LoVo (cell line): ENCODE measurements at regions not wholly inside any gene's neighbourhood (a gene's known extent, or its start where the extent isn't known, plus 50 kb on each side); places are given as distances from the start of the nearest gene placed in this dataset.

Experiments
- DNase-seq: peaks from one replicate; pipeline ENCODE4 v3.0.0-alpha.2; 2016; ENCODE audit warnings: low spot score

DNA sequence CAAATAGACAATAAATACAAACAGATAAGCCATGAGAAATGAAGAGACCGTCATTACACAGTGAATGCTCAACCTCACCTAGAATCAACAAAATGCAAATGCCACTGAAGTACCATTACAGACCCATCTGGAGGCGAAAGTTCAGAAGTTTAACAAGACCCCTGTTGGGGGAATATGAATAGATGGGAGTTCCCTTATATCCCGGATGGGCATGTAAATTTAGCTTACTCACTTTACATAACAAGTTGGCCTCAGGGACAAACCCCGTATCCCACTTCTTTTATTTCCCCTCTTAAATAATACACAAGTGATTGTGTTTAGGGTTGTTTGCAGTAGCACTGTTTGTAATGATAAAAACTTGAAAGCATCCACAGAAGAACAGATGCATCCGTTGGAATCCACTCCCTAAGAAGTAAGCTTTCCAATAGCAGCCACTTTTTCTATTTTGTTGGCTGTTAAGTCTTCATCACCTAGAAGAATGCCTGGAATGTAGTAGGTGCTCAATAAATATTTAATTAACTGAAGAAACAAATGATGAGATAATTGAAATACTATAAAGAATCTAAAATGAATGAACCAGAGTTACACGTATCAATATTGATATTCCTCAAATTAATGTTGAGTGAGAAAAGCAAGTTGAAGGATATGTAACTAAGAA lies 1076.3 kb upstream of the TENM3 start:
- no peak for DNase-seq

DNA sequence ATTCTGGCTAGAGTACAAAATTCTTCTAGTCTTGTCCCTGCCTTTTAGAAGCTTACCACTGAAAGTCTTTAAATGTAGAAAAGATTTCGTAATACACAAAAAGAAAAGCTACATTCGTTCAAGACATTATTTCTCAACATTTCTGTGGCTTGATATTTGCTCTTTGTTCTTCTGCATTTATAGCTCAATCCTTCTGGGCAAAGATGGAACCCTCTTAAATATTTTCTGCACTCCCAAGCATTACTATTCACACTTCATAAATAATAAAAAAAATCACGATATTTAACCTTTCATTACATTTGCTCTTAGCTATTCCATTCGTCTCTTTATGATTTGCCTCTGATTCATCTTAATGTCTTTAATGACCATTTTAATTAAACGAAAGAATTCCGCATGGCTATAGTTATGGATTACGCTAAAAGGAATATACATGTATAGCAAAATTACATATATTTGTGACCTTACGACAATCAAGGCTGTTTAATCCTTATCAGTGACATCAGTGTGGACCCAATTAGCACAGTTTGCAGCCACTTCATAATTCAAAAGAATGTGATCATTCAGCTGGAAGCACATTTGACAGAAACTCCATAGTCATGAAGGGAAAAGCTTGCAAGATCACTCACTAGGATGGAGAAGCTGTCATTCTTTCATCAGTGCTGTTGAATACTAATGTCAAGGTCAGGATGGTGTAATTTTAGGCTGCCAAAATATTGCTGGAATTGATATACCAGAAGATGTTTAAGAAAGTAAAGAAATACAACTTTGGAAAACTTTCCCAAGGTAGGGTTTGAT lies 1075.0 kb upstream of the TENM3 start:
- no peak for DNase-seq

DNA sequence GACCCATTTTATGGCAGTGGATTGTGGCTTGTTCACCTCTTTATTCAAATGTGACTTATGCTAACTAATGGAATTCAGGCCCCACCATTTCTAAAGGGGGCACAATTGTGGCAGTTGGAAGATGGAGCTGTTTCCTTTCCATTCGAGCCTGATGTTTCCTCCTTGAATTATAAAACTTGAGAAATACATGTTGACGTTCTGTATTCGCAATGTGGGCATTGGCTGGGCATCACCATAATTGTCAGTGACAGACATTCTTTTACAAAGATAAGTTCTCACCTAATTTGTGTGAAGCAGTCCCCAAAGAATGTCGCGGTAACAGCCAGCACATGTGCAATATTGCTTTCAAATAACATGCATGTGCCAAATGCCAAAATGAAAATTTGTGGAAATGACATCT lies 1070.2 kb upstream of the TENM3 start:
- DNase-seq = no peak

DNA sequence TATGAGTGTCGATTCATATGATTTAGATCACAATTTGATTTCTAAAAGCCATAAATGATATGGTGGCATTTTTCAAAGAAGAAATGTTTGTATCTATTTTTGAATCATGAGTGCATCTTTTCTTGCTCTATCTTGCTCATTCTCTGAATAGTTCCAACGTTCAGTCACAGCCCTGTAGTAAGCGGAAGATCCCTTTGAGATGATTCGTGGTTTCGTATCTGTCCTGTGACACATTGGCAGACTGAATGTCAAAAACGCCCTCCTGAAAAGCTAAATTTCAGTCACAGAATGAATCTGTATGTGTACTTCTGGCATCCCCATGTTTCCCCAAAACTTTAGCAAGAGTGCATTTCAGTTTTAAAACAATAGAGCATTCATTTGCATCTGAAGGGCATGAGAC lies 1066.9 kb upstream of the TENM3 start:
- DNase-seq = no peak

DNA sequence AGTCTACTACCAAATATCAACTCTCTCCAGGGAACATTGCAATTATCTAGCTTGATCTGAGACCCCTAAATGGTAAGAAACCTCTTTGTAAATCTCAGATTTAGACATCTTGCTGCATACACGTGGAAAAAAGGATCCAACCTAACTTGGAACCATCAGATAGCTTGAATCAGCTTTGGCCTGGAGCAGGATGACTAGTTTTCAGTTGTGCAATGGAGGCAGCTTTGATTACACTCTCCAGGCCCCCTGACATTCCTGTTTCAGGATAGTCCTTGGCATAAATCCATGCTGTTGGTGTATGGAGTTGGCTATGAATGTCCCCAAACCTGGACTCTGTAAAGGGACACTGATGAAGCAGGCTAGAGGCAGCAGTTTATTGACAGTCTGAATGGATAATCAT lies 1061.9 kb upstream of the TENM3 start:
- DNase-seq = no peak

DNA sequence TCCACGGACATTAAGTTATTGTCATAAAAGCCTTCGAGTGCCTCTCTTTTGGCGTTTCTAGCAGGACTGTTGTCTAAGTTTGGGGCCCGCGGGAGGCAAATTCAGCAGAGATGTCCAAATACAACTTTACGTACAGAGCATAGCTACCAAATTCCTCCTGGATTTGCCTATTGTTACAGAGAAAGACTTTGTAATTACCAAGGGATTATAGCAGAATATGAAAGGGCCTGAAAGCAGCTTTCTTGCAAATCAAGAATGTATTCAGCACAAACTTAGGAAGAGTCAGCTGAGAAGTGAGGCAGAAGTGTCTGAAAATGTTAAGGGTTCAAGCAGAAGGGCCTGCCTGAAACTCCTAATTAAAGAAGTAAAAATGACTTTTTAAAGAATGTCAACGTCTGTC lies 1053.5 kb upstream of the TENM3 start:
- DNase-seq = no peak

DNA sequence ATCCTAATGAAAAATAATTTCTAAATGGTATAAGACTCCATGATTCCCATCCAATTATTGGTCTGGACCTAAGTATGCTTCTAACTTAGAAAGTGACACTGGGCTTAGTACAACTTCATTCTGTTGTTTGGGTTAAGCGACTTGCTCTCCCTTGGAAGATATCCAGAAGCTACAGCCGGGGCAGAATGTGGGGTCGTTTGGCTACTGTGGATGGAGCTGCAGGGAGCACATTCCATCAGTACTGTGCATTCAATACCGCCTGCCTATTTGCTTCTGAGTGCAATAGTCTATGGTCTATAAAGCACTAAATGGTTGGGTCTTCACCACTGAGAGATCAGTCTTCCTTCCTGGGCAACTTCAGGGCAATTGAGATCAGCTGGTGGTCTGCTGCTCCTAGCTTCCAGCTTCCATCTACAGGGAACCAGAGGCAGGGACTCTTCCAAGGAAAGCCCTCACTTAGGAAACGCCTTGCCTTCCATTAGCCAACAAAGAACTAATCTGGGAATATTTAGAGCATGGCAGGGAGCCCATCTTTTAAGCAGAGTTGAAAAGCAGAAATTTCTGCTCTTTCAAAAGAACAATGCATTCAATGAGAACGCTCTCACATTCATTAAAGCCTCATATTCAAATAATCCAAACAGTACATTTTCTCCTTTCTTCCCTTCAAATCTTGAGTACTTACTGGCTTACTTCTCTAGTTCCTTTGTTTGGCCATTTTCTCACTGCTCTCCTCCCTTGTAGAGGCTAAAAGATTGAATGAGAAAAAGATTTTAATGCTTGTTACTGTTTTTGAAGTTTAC lies 1049.9 kb upstream of the TENM3 start:
- no peak for DNase-seq

DNA sequence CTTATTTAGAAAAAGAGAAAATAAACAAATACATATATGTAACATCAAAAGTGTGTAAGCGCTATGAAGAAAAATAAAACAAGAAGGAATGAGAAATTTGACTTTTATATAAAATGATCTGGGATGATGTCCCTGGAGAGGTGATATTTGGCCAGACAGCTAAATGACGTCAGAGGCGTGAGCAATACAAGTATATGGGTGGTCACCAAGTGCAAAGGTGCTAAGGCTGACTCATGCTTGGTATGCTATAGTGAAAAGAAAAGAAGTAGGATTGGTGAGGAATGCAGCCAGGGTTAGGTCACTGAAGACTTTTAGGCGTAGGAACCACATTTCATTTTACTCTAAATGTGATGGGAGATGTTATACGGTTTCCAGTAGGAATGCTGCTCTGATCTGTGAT lies 1049.1 kb upstream of the TENM3 start:
- no peak for DNase-seq

DNA sequence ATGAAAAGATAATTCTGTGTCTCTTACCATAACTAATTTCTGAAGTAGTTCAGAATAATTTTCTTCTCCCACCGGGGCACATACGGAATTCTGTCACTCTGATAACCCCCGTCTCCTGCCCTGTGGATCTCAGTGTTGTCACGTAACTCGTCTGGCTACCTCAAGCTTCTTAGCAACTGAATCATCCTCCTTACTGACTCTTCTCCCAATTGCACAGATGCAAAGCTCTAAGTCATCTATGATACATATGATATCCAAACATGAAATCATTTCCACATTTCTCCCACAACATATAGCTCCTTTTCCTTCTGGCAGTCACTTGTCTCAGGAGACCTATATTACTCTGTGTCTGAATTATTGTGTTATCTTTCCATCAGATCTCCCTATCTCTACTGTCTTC lies 1043.1 kb upstream of the TENM3 start:
- DNase-seq = no peak

DNA sequence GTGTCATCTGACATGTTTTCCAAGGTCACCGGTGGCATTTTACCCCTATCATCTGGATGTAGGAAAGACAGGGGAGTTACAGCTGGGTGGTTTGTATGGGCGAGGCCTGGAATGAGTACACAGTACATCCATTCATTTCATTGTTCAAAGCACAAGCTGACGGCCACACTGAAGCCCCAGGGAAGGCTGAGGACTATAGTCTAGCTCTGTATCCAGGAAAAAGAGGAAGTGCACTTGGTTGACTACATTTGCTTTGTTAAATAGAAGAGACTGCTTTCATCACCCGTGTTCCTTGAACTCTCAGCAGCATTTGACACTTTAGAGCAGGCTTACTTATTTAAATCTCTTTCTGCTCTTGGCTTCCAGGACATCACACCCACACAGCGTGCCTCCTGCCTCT lies 1041.0 kb upstream of the TENM3 start:
- DNase-seq = no peak

DNA sequence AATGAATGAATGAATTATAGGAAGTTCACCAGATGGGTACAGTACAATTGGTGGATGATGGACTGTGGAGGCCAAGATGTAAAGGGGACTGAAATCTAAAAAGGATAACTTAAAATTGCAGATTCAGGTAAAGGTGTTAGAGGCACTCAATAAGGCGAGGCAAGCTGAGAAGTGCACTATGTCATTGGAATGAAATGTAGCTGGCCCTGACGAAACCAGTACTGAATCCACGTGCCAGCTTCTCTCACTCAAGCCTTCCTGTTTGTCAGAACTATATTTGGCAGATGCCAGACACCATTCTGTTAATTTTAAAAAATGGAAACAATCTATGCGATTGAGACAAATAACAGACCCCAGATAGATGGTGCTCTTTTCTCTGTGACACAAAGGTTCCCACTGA lies 1039.1 kb upstream of the TENM3 start:
- DNase-seq = no peak

DNA sequence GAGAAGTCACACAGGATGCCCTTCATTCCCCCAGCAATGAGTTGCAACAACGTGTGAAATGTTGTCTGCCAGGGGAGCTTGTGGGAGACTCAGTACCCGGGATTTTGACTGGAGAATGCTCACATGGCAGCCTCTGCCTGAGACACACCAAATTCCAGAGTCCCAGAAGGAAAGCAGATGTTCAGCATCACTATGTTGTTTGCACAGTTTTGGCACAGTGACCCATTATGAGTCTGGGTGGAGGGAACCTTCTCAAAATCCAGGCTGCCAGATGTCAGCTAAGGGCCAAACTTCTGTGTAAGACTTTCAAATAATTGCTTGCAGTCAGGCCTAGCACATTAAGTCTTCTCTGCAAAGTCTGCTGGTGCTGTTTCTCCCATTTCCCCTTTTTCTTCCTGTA lies 1029.7 kb upstream of the TENM3 start:
- no peak for DNase-seq

DNA sequence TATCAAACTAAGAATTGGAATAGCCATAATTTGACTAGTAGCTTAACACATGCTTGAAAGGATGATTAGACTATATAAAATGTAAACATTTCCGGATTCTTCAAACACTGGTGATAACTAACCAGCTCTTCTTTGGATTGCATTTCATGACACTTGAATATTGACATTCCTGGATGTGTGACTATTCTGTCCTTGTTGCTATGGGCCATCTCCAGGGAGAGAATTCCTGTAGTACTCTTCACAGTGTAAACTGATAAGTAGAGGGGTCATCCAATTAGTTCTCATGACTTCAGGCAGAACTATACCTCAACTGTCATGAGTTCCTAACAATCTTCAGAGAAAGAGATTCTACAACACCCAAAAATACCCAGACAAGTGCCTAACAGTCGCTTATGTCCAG lies 1026.7 kb upstream of the TENM3 start:
- DNase-seq = no peak

DNA sequence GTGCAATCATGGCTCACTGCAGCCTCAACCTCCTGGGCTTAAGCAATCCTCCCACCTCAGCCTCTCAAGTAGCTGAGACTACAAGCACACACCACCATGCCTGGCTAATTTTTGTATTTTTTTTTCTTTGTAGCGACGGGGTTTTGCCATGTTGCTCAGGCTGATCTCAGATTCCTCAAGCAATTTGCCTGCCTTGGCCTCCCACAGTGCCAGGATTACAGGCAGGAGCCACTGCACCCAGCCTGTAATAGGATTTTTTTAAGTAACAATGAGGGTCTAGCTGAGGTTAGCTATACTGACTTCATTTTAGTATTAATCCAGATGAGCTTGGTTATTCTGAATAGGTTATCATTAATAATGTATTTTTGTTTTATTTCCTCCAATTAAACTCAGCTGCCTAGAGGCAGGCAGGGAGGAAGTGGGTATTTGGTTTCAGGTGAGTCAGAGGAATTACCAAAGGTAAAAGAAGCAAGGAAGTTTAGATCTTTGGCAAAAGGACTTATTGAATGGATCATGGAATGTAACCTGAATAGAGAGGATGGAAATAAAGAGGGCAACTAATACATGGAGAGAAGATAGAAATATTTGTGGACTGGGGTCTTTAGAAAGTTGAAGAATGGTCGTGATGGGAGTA lies 1023.3 kb upstream of the TENM3 start:
- no peak for DNase-seq

DNA sequence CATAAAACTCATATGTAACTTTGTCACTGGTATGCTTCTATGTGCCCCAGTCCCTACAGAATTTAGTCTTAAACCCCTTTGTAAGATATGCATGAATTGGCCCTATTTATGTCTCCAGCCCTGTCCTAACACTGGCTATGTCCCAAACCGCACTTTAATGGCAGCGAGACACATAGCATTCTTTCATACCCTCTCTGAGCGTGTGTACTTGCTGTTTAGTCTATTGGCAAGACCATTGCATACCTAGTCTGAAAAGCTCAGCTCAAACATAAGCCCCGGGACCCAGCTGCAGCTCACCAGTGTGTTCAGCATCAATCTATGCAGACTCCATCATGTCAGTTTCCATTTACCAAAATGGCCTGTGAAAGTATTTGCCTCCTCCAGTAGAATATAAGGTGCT lies 1018.4 kb upstream of the TENM3 start:
- no peak for DNase-seq

DNA sequence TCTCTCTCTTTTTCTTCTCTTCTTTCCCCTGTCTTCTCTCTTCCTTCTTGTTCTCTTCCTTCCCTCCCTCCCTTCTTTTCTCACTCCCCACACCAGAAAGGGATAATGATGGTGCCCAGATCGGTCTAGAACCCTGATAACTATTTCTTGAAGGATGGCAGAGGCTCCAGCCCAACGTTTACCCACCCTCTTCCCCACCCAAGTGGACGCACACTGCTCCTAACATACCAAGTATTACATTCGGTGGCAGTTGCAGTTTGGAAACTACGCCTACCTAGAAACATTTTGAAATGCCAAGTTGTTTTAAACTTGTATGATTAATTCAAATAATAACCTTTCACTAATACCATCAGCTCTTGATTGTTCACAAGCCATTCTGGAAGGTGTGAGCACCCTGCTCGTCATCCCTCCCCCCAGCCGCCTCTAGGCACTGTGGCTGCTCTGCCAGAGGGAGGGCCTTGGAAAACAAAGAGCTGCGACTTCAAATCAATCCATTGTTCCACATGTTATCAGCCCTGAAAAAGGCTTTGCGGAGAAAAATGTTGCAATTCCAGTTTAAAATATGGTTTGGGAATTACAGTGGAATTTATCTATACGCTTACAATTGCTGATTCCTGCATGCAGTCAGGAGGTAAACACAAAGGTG lies 1017.5 kb upstream of the TENM3 start:
- no peak for DNase-seq

DNA sequence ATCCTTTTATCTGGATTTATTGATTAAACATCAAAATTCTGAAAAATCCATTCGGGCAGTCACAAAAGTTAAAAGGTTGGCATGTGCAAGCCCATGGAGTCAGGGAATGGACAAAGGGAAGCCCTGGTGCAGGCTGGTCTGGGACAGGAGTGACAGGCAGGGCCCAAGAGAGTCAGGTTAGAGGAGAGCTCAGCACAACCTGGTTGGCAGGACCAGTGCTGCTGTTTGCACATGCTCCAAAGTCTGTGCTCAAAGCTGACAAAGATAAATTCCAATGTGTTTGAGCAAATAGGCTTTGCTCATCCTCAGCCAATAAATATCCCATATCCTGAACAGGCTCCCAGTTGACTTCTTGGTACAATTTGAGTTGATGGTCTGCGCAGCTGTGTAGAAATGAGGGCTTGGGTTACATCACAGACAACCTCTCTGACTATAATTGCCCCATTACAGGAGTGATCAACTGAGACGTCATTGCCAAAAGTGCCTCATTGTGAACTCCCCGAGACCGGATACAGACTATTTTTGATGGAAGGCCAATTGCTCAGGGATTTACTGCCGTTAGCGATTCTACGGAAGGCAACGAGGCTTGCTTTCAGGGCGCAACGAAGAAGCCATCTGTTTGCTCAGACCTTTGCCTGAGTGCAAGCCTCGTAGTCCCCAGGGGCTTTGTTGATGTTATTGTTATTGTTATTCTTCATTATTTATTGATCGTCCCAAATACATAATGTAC lies 1008.1 kb upstream of the TENM3 start:
- no peak for DNase-seq

DNA sequence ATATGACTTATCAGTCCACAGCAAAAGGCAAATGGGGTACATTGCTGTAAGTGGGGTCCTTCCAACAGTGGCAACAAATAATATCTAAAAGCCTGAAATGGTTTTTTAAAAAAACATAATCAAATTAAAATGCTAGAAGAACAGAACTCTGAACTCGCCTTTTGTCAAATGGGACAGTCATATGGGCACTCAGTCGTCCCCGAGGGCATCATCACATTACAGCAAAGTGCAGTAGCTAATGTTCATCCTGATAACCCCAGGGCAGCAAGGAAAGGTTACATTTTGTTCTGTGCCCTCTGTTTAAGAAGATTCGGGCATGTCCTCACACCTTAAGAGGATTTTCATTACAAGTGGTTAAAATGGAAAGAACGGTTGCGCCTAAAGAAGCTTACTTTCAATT lies 997.9 kb upstream of the TENM3 start:
- no peak for DNase-seq

DNA sequence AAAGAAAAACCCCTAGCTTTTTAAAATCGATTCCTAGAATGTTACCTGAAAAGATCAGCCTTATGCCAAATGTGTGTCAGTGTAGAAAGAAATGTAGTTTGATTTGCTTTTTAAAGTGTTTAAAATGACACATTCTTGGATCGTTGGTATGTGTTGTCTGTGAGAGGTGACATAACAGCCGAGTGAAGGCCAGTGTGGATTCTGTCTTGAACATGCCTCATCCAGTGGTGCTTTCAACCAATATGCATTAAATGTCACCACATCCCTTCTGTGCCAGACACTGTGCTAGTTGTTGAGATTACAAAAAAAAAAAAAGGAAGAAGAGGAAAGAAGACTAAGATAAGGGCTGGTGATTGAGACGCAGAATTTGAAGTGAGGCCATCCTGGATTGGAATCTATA lies 994.2 kb upstream of the TENM3 start:
- DNase-seq = no peak

DNA sequence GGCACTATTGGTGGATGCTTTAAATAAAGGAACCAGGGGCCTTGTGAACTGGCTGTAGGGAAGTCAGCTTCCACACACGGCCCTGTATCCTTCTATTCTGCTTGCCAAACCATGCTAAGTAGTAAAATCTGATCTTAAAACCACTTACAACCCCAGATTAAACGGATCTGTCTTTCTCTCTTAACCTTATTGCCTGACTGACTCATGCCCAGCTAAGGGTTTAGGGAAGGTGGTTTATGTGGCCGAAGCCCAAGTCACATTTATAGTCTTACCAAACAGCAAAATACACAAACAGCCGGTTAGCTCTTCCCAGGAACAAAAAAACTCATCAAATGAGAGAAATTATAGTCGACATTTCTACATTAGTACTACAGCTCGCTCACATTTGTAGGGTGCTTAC lies 988.4 kb upstream of the TENM3 start:
- no peak for DNase-seq

DNA sequence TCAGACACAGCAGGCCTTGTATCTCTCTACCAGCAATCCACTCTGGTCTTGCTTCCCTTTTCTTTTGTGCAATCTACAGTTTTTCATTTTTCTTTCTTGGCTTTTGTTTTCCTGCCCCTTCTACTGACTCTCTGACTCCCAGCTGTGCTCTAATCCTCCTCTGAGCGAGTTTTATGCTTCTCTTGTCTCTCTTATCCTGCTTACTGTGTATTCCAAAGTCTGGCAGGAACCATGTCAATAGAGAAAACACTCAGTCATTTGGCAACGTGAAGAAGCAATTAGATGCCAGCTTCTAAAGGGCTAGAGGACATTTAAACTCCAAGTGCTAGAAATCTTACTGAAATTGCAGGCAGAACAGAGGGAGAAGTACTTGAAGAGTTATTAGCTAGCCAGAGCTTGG lies 984.6 kb upstream of the TENM3 start:
- DNase-seq = no peak
